Upper lobe of right lung (tissue), 1 donor: ENCODE measurements at regions not wholly inside any gene's neighbourhood (a gene's known extent, or its start where the extent isn't known, plus 50 kb on each side); places are given as distances from the start of the nearest gene placed in this dataset.

Experiments used
- ATAC-seq: fragments of 200-7000 bp; cut with Tn5 transposase; one replicate; pipeline ENCODE4 v1.9.1; 2020; ENCODE audit warnings: mild to moderate bottlenecking, moderate library complexity
- DNase-seq: peaks from one replicate; pipeline ENCODE4 v3.0.0-alpha.2; 2020
- H3K27ac ChIP-seq: fragments of 200-600 bp; one replicate; pipeline ENCODE4 v1.8.0; 2022
- H3K27me3 ChIP-seq: fragments of 200-600 bp; one replicate; pipeline ENCODE4 v1.8.0; 2022; ENCODE audit warnings: mild to moderate bottlenecking
- H3K36me3 ChIP-seq: fragments of 200-600 bp; one replicate; pipeline ENCODE4 v1.8.0; 2022
- H3K4me1 ChIP-seq: fragments of 200-600 bp; one replicate; pipeline ENCODE4 v1.8.0; 2022
- H3K4me3 ChIP-seq: fragments of 200-600 bp; one replicate; pipeline ENCODE4 v1.8.0; 2022; ENCODE audit warnings: mild to moderate bottlenecking
- H3K9me3 ChIP-seq: fragments of 200-600 bp; one replicate; pipeline ENCODE4 v1.8.0; 2022
- CTCF ChIP-seq: fragments of 200-600 bp; IDR thresholded peaks from one replicate; pipeline ENCODE4 v1.8.0; 2022; ENCODE audit warnings: antibody characterized with exemption
- intact Hi-C: fragments of 100-400 bp; cut with DNase I; formaldehyde crosslinking; loops from one replicate; pipeline ENCODE4 v1.11.0; 2022
- donor health status: DM: no; HTN: yes; CAD: no; lungs with severe emphysema.

DNA sequence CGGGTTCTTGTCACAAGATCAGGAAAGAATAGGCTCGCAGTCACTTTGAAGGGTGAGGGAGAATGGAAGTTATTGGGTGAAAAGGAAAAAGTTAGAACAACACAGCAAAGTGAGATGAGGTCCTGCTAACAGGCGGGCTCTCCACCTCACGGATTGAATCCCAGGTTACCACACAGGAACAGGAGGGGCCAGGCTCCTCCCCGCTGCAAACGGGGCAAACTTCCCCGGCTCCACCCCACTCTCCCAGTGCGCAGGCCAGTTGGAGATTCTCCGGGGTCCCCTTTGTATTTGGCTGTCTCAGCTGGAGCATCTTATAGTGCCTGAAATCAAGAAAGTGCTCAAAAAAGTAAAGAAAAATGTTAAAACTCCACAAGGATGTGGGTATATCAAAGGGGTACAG, 78.3 kb upstream of the IPO5 start:
- Histone ChIP-seq H3K4me3 (no peak overlapping the region), H3K36me3 (no peaks in the 10 kb centered on the region), H3K27ac (no peak overlapping the region), H3K9me3 (no peaks in the 10 kb centered on the region), H3K4me1 (no peaks in the 10 kb centered on the region), H3K27me3 (peaks cover 7% of the 10 kb centered on the region)
- ATAC-seq (no peak), DNase-seq (no peak)
- no peak for TF ChIP-seq CTCF
- intact Hi-C loops = no loop called here

- ATAC-seq (no peak), DNase-seq (no peak)
- H3K4me1 ChIP-seq = no peaks in the 10 kb centered on the region
- H3K4me3 ChIP-seq = no peak overlapping the region
- H3K27me3 ChIP-seq = peaks cover 7% of the 10 kb centered on the region
- H3K36me3 ChIP-seq = no peaks in the 10 kb centered on the region
- intact Hi-C loops = no loop called here
- no peak overlapping the region for H3K27ac ChIP-seq
- no peaks in the 10 kb centered on the region for H3K9me3 ChIP-seq
- TF ChIP-seq CTCF = no peak
Observed at GRCh38 chr13:97875911-97876310, 77.6 kb upstream of the IPO5 start.

DNA sequence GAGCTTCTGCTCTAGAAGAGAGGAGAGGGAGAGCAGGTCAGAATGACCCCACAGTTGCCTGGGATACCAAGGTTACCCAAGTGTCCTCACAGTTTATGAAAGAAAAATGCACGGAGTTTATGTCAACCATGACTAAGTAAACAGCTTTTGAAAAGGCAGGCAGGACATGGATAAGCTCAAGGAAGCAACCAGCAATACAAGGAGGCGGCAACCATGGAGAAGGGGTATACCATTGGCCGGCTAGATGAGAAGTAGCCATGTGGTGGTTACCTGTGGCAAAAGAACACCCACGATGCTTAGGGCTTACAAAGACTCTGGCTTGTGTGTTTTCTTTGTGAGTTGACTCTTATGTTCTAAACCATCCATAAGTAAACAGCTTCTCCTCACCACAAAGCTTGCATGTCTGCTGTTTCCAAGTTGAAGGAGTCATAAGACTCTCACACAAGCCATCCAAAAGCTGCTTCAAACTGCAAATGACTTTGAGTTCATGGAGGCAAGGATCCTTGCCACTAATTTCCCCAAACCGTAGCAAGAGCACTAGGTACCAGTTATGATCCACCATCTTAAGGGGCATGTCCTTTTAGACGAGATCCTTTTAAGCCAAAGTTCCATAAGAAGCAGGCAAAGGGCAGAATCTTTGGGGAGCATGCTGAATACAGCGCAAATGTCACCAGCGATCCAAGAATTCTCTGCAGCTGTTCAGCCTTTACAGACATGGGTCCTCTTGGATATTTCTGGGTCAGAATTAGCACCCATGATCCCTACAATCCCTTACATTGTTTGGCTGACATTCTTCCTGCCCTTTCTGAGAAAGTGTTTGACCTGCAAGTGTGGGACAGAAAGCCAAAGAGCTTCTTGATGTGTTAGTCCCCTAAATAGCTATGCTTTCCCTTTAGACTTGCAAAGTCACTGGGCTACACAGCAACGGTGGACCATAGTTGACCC, 74.8 kb upstream of the IPO5 start:
- intact Hi-C loops = no loop called here
- no peaks in the 10 kb centered on the region for H3K36me3 ChIP-seq
- ATAC-seq (no peak), DNase-seq (no peak)
- H3K4me1 ChIP-seq = no peaks in the 10 kb centered on the region
- H3K9me3 ChIP-seq = no peaks in the 10 kb centered on the region
- TF ChIP-seq CTCF = no peak
- peaks cover 7% of the 10 kb centered on the region for H3K27me3 ChIP-seq
- no peak overlapping the region for H3K27ac ChIP-seq
- no peak overlapping the region for H3K4me3 ChIP-seq

DNA sequence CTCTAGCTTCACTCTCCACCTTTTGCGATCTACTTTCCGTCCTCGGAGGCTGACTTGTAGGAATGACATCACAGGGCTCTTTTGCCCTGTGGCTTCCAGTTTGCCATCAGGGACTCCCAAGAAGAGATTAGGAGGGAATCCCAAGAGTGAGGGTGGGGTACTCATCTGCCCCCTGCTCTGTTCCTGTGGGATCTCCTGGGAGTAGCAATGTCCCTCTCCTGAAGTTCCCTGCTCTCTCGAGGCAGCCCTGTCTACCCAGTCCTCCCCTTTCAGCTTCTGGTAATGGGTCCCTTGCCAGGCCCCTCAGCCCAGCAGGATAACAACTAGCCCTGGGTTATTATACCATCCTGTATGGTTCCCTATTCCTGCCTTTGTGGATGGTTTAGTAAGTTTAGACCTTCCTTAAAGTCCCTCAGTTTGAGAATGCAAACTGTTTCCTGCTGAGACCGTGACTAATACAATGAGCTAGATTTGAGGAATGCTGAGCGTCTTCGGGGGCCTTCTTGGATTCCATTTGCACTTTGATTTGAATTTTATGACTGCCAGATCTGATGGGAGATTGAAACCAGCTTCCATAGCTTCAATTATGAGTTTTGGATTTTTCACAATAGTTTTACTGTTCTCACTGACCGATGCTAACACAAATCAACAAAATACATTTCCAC, 73.7 kb upstream of the IPO5 start:
- ATAC-seq = no peak
- intact Hi-C loops = no loop called here
- DNase-seq = no peak
- TF ChIP-seq CTCF = no peak
- Histone ChIP-seq H3K36me3 (no peaks in the 10 kb centered on the region), H3K27ac (no peak overlapping the region), H3K4me1 (no peaks in the 10 kb centered on the region), H3K9me3 (no peaks in the 10 kb centered on the region), H3K27me3 (peaks cover 7% of the 10 kb centered on the region), H3K4me3 (no peak overlapping the region)

- Histone ChIP-seq H3K36me3 (no peaks in the 10 kb centered on the region), H3K9me3 (no peaks in the 10 kb centered on the region), H3K27me3 (peaks cover 7% of the 10 kb centered on the region), H3K4me3 (no peak overlapping the region), H3K4me1 (no peaks in the 10 kb centered on the region), H3K27ac (no peak overlapping the region)
- TF ChIP-seq CTCF = no peak
- no peak for DNase-seq
- no peak for ATAC-seq
- intact Hi-C loops = no loop called here
Observed at GRCh38 chr13:97880311-97880675, 73.2 kb upstream of the IPO5 start.
